ENCODE measurements at regions not wholly inside any gene's neighbourhood (a gene's known extent, or its start where the extent isn't known, plus 50 kb on each side); places are given as distances from the start of the nearest gene placed in this dataset.

GRCh38 chr3:99509224-99509623 is 129.2 kb upstream of the COL8A1 start:
- TF ChIP-seq POLR2AphosphoS5 (IDR thresholded peaks at IDR 0.05; ENCODE audit: insufficient read depth in 1 of 2, low read depth in 1 of 2), result no peak
- TF ChIP-seq POLR2A (IDR thresholded peaks at IDR 0.05), result no peak
